GM12878 (cell line): ENCODE measurements at regions not wholly inside any gene's neighbourhood (a gene's known extent, or its start where the extent isn't known, plus 50 kb on each side); places are given as distances from the start of the nearest gene placed in this dataset.

Experiments
- ATAC-seq: fragments of 200-7000 bp; cut with Tn5 transposase; 3 replicates; pipeline ENCODE4 v1.9.1; 2020; ENCODE audit warnings: mild to moderate bottlenecking, moderate library complexity
- BruUV-seq: library from RNA; stranded (reverse); fragments of 400-500 nt; replicated peaks from 2 replicates; lab custom pipeline; 2021; lab: Mats Ljungman, UMichigan
- CTCF ChIA-PET: fragments of 300-600 bp; sonication (Branson Sonifier 250); formaldehyde crosslinking; extraction: SDS; loops from one replicate; lab custom pipeline; 2021; ENCODE audit warnings: inconsistent platforms; lab: Yijun Ruan, JAX
- POLR2A ChIA-PET: fragments of 350-600 bp; formaldehyde crosslinking; extraction: SDS; loops from one replicate; lab custom pipeline; 2021; ENCODE audit warnings: inconsistent platforms; lab: Charles Lee
- RAD21 ChIA-PET: fragments of 300-600 bp; sonication (Branson Sonifier 250); formaldehyde crosslinking; loops from one replicate; lab custom pipeline; 2023; ENCODE audit warnings: antibody characterized with exemption; ENCODE audit not compliant: unreplicated experiment; lab: Charles Lee
- SMC1A ChIA-PET: fragments of 300-600 bp; sonication (Branson Sonifier 250); formaldehyde crosslinking; loops from one replicate; lab custom pipeline; 2023; ENCODE audit not compliant: unreplicated experiment, uncharacterized antibody; lab: Charles Lee
- DNase-seq: peaks from one replicate; pipeline ENCODE4 v3.0.0-alpha.2; 2011; ENCODE audit warnings: low read depth, low spot score
- FAIRE-seq: peaks from 3 replicates; lab custom pipeline; 2011; peaks lifted over from hg19 to GRCh38; lab: Jason Lieb, UNC
- H2AFZ ChIP-seq: 2 replicates; pipeline ENCODE4 v1.6.0; 2011; ENCODE audit warnings: low read depth, low read length, control low read depth; ENCODE audit not compliant: control insufficient read depth
- H3K27ac ChIP-seq: 2 replicates; pipeline ENCODE4 v1.5.1; 2011; ENCODE audit warnings: control low read depth; ENCODE audit not compliant: control insufficient read depth, insufficient read depth
- H3K27me3 ChIP-seq, 2 experiments: replicated peaks in 1 of 2; 2 replicates each; pipeline versions ENCODE4 v1.6.0 to v1.6.1; 2011; ENCODE audit warnings: low read length in 1 of 2; ENCODE audit not compliant: control insufficient read depth in 2 of 2, insufficient read depth in 2 of 2
- H3K36me3 ChIP-seq, 2 experiments: 2 replicates each; pipeline ENCODE4 v1.5.1; 2011; ENCODE audit warnings: low read length in 1 of 2; ENCODE audit not compliant: control insufficient read depth in 2 of 2, insufficient read depth in 2 of 2
- H3K4me1 ChIP-seq: 2 replicates; pipeline ENCODE4 v1.6.1; 2011; ENCODE audit warnings: mild to moderate bottlenecking, low read length, moderate library complexity, mixed read lengths; ENCODE audit not compliant: control insufficient read depth, insufficient read depth
- H3K4me2 ChIP-seq: 2 replicates; pipeline ENCODE4 v1.6.0; 2011; ENCODE audit warnings: control low read depth; ENCODE audit not compliant: control insufficient read depth, insufficient read depth
- H3K4me3 ChIP-seq: fragments of 200-600 bp; sonication (generic); 2 replicates; pipeline ENCODE4 v1.5.1; 2016
- H3K79me2 ChIP-seq: 2 replicates; pipeline ENCODE4 v1.6.0; 2011; ENCODE audit warnings: low read length; ENCODE audit not compliant: control insufficient read depth, insufficient read depth
- H3K9ac ChIP-seq: 2 replicates; pipeline ENCODE4 v1.8.0; 2011; ENCODE audit warnings: low read length, control low read depth, mixed read lengths; ENCODE audit not compliant: control insufficient read depth, insufficient read depth
- H3K9me3 ChIP-seq: replicated peaks from 3 replicates; pipeline ENCODE4 v1.5.1; 2011; ENCODE audit warnings: mild to moderate bottlenecking, low read length; ENCODE audit not compliant: control insufficient read depth, insufficient read depth
- H4K20me1 ChIP-seq: 2 replicates; pipeline ENCODE4 v1.6.0; 2011; ENCODE audit not compliant: control insufficient read depth, insufficient read depth
- BHLHE40 ChIP-seq, 2 experiments: fragments of 450-650 bp in 1 of 2; IDR thresholded peaks; 2 replicates each; pipeline ENCODE4 v1.6.1; 2011 to 2017; ENCODE audit warnings: low read depth in 2 of 2, borderline replicate concordance in 1 of 2, improper control_type of control experiment in 1 of 2, low read length in 1 of 2, mild to moderate bottlenecking in 1 of 2
- BMI1 ChIP-seq: fragments of 450-650 bp; IDR thresholded peaks from 2 replicates; pipeline ENCODE4 v1.6.1; 2016; ENCODE audit warnings: mild to moderate bottlenecking, moderate library complexity, borderline replicate concordance
- ETV6 ChIP-seq, 2 experiments: fragments of 450-650 bp in 1 of 2; IDR thresholded peaks in 1 of 2; conservative IDR thresholded peaks in 1 of 2; 2 replicates each; pipeline ENCODE4 v1.6.1; 2014; ENCODE audit warnings: antibody characterized with exemption in 1 of 2, borderline replicate concordance in 1 of 2, low read depth in 1 of 2, mild to moderate bottlenecking in 1 of 2, moderate library complexity in 1 of 2
- HDAC6 ChIP-seq: fragments of 200-600 bp; sonication (generic); IDR thresholded peaks from one replicate; pipeline ENCODE4 v1.8.0; 2017; ENCODE audit warnings: antibody characterized with exemption; ENCODE audit not compliant: unreplicated experiment
- IRF4 ChIP-seq: IDR thresholded peaks from 2 replicates; pipeline ENCODE4 v1.6.1; 2011; ENCODE audit warnings: low read depth, low read length
- JUNB ChIP-seq: IDR thresholded peaks from 2 replicates; pipeline ENCODE4 v1.6.1; 2016; ENCODE audit warnings: antibody characterized with exemption, mild to moderate bottlenecking
- MYC ChIP-seq: IDR thresholded peaks from 2 replicates; pipeline ENCODE4 v1.6.1; 2011; ENCODE audit warnings: mild to moderate bottlenecking, low read length, moderate library complexity, inconsistent platforms; ENCODE audit not compliant: insufficient read depth, insufficient replicate concordance, insufficient read length, severe bottlenecking
- RELA ChIP-seq: fragments of 450-650 bp; IDR thresholded peaks from 2 replicates; pipeline ENCODE4 v1.8.0; 2014; ENCODE audit warnings: borderline replicate concordance; ENCODE audit not compliant: partially characterized antibody
- SIN3A ChIP-seq: IDR thresholded peaks from 2 replicates; pipeline ENCODE4 v1.6.1; 2012; ENCODE audit warnings: low read depth, low read length, improper control_type of control experiment
- SMAD5 ChIP-seq: IDR thresholded peaks from 2 replicates; pipeline ENCODE4 v1.6.1; 2016; ENCODE audit warnings: antibody characterized with exemption, low read depth
- SRF ChIP-seq, 2 experiments: IDR thresholded peaks; 2 replicates each; pipeline ENCODE4 v1.6.1; 2011; ENCODE audit warnings: low read depth in 2 of 2, low read length in 2 of 2, mild to moderate bottlenecking in 1 of 2, moderate library complexity in 1 of 2
- SUPT20H ChIP-seq: IDR thresholded peaks from 2 replicates; pipeline ENCODE4 v1.6.1; 2011; ENCODE audit warnings: low read depth, mild to moderate bottlenecking, low read length, moderate library complexity, borderline replicate concordance; ENCODE audit not compliant: control insufficient read depth
- ZBED1 ChIP-seq: IDR thresholded peaks from 2 replicates; pipeline ENCODE4 v1.6.1; 2016; ENCODE audit warnings: borderline replicate concordance
- ZNF207 ChIP-seq: fragments of 450-650 bp; IDR thresholded peaks from 2 replicates; pipeline ENCODE4 v1.6.1; 2014; ENCODE audit warnings: antibody characterized with exemption, mild to moderate bottlenecking, borderline replicate concordance
- WGBS: methylation state at CpG from one replicate; pipeline ENCODE4 v1.1.6; 2016; ENCODE audit warnings: low lambda C conversion rate; ENCODE audit not compliant: insufficient replicate concordance, insufficient coverage; ENCODE audit errors: missing lambda C conversion rate; 5-methylcytosine and 5-hydroxymethylcytosine counted together
- in situ Hi-C: fragments of 300-500 bp; cut with MboI; formaldehyde crosslinking; loops from 9 replicates; pipeline ENCODE4 v1.14.3; 2018; ENCODE audit warnings: mixed read lengths
- intact Hi-C: fragments of 100-400 bp; cut with micrococcal nuclease; formaldehyde crosslinking; loops from one replicate; pipeline ENCODE4 v1.14.2; 2022; ENCODE audit not compliant: unreplicated experiment

- FAIRE-seq (no peak), DNase-seq (no peak), ATAC-seq (no peak)
- intact Hi-C loops, result no loop called here
- no peak for TF ChIP-seq ZBED1
- no peak for TF ChIP-seq HDAC6
- TF ChIP-seq SIN3A, result no peak
- no peak for TF ChIP-seq SUPT20H
- no peak for TF ChIP-seq BHLHE40 (IDR thresholded peaks at IDR 0.05; ENCODE audit: borderline replicate concordance in 1 of 2, low read depth in 2 of 2, low read length in 1 of 2)
- TF ChIP-seq SMAD5, result no peak
- TF ChIP-seq ETV6 (conservative IDR thresholded peaks at IDR 0.05 in 1 of 2, IDR thresholded peaks at IDR 0.05 in 1 of 2; ENCODE audit: borderline replicate concordance in 1 of 2, low read depth in 1 of 2), result no peak
- TF ChIP-seq RELA, result no peak
- no peak for TF ChIP-seq JUNB
- no peak for TF ChIP-seq ZNF207
- no peak for TF ChIP-seq MYC
- TF ChIP-seq IRF4, result no peak
- no peak for TF ChIP-seq BMI1
- TF ChIP-seq SRF (IDR thresholded peaks at IDR 0.05; ENCODE audit: low read depth in 2 of 2, low read length in 2 of 2), result no peak
- RAD21 ChIA-PET, result no interaction called here
- 67% methylated on average over 1 of the region's 1 CpG for WGBS
- POLR2A ChIA-PET, result no interaction called here
- in situ Hi-C loops, result no loop called here
- H3K27ac ChIP-seq, result no peak overlapping the region
- H3K9me3 ChIP-seq, result no peaks in the 10 kb centered on the region
- H3K4me3 ChIP-seq, result no peak overlapping the region
- H3K4me2 ChIP-seq, result no peak overlapping the region
- H3K27me3 ChIP-seq, result no peaks in the 10 kb centered on the region
- SMC1A ChIA-PET, result no interaction called here
- CTCF ChIA-PET, result interaction anchor here (0.8 kb wide), 1 partner anchor 10 kb away, joined by 3 read pairs; no protein-coding TSS in a partner anchor
- H3K36me3 ChIP-seq, result no peaks in the 10 kb centered on the region
- no peak overlapping the region for H3K9ac ChIP-seq
- H2AFZ ChIP-seq, result no peak overlapping the region
- BruUV-seq, result no TSS peak
- H3K79me2 ChIP-seq, result no peaks in the 10 kb centered on the region
- no peaks in the 10 kb centered on the region for H3K4me1 ChIP-seq
- H4K20me1 ChIP-seq, result no peaks in the 10 kb centered on the region
These were observed 157.0 kb upstream of the PDGFD start for GRCh38 chr11:104320956-104321355.
